HCT116 (cell line): ENCODE measurements at regions not wholly inside any gene's neighbourhood (a gene's known extent, or its start where the extent isn't known, plus 50 kb on each side); places are given as distances from the start of the nearest gene placed in this dataset.

Experiments used
- ATAC-seq: fragments of 200-7000 bp; cut with Tn5 transposase; 2 replicates; pipeline ENCODE4 v1.9.1; 2020; ENCODE audit warnings: mild to moderate bottlenecking, moderate library complexity
- BruUV-seq: library from RNA; stranded (reverse); fragments of 400-500 nt; replicated peaks from 2 replicates; lab custom pipeline; 2021; lab: Mats Ljungman, UMichigan
- CTCF ChIA-PET: fragments of 300-600 bp; sonication (Branson Sonifier 250); formaldehyde crosslinking; loops from one replicate; lab custom pipeline; 2021; ENCODE audit warnings: antibody characterized with exemption; lab: Charles Lee
- POLR2A ChIA-PET: fragments of 300-600, 350-600 bp; sonication (Branson Sonifier 250); formaldehyde crosslinking; loops from one replicate; lab custom pipeline; 2021; ENCODE audit warnings: antibody characterized with exemption; lab: Charles Lee
- RAD21 ChIA-PET, 2 experiments: fragments of 300-600 bp; sonication (Branson Sonifier 250); formaldehyde crosslinking; loops; one replicate each; lab custom pipeline; 2023; ENCODE audit warnings: low total read pairs in 2 of 2; ENCODE audit not compliant: uncharacterized antibody in 2 of 2, unreplicated experiment in 2 of 2, low non-redundant PET in 1 of 2; lab: Charles Lee
- DNase-seq: peaks from one replicate; pipeline ENCODE4 v3.0.0-alpha.2; 2010; ENCODE audit warnings: low read depth, low spot score
- H2AFZ ChIP-seq: fragments of 200-600 bp; shearing (Covaris generic), sonication (generic); 2 replicates; pipeline ENCODE4 v1.6.1; 2017; ENCODE audit warnings: low read depth, mixed run types, mixed read lengths, antibody characterized with exemption, low read length; ENCODE audit not compliant: poor library complexity, severe bottlenecking
- H3K27ac ChIP-seq: 2 replicates; pipeline ENCODE4 v1.5.1; 2012; ENCODE audit warnings: low read depth, low read length
- H3K27me3 ChIP-seq: fragments of 200-600 bp; sonication (generic); 2 replicates; pipeline ENCODE4 v1.6.1; 2016; ENCODE audit warnings: mixed run types, low read length, mixed read lengths; ENCODE audit not compliant: insufficient read depth
- H3K36me3 ChIP-seq, 2 experiments: fragments of 200-500 bp in 1 of 2; fragments of 200-600 bp in 1 of 2; sonication (Bioruptor generic) in 1 of 2; sonication (generic) in 1 of 2; 2 replicates each; pipeline versions ENCODE4 v1.5.1 to v1.6.1; 2014 to 2016; ENCODE audit warnings: low read length in 2 of 2, inconsistent platforms in 1 of 2, mixed read lengths in 1 of 2, mixed run types in 1 of 2; ENCODE audit not compliant: insufficient read depth in 2 of 2, control insufficient read depth in 1 of 2
- H3K4me1 ChIP-seq, 2 experiments: fragments of 200-600 bp in 1 of 2; sonication (generic) in 1 of 2; 2 replicates each; pipeline versions ENCODE4 v1.5.1 to v1.6.1; 2012 to 2017; ENCODE audit warnings: low read length in 2 of 2, inconsistent platforms in 1 of 2, mild to moderate bottlenecking in 1 of 2, mixed read lengths in 1 of 2, mixed run types in 1 of 2, moderate library complexity in 1 of 2; ENCODE audit not compliant: insufficient read depth in 2 of 2, control insufficient read depth in 1 of 2
- H3K4me2 ChIP-seq: fragments of 200-600 bp; sonication (generic); 2 replicates; pipeline ENCODE4 v1.6.1; 2017; ENCODE audit warnings: mixed run types, low read length, mixed read lengths
- H3K4me3 ChIP-seq, 2 experiments: fragments of 200-600 bp in 1 of 2; sonication (generic) in 1 of 2; replicated peaks in 1 of 2; 2 replicates each; pipeline ENCODE4 v1.5.1; 2011 to 2016; ENCODE audit warnings: low read length in 2 of 2, control low read depth in 1 of 2, low read depth in 1 of 2, mild to moderate bottlenecking in 1 of 2, mixed read lengths in 1 of 2, mixed run types in 1 of 2
- H3K79me2 ChIP-seq: fragments of 200-600 bp; sonication (generic); 2 replicates; pipeline ENCODE4 v1.6.1; 2017; ENCODE audit warnings: mild to moderate bottlenecking, mixed run types, low read length, moderate library complexity, mixed read lengths; ENCODE audit not compliant: insufficient read depth
- H3K9ac ChIP-seq: fragments of 200-600 bp; sonication (generic); 2 replicates; pipeline ENCODE4 v1.6.1; 2016; ENCODE audit warnings: low read length, mixed read lengths
- H3K9me2 ChIP-seq: fragments of 200-600 bp; sonication (generic), shearing (Covaris generic); 2 replicates; pipeline ENCODE4 v1.6.1; 2017; ENCODE audit warnings: mixed run types, mild to moderate bottlenecking, moderate library complexity; ENCODE audit not compliant: insufficient read depth
- H3K9me3 ChIP-seq, 2 experiments: fragments of 200-500 bp in 1 of 2; fragments of 200-600 bp in 1 of 2; sonication (Bioruptor generic) in 1 of 2; sonication (generic) in 1 of 2; 2 replicates each; pipeline ENCODE4 v1.6.1; 2014 to 2017; ENCODE audit warnings: low read length in 2 of 2, mixed read lengths in 2 of 2, inconsistent platforms in 1 of 2, low read depth in 1 of 2, mild to moderate bottlenecking in 1 of 2, mixed run types in 1 of 2, moderate library complexity in 1 of 2; ENCODE audit not compliant: control insufficient read depth in 1 of 2, insufficient read depth in 1 of 2
- H4K20me1 ChIP-seq: fragments of 200-600 bp; sonication (generic), shearing (Covaris generic); 2 replicates; pipeline ENCODE4 v1.6.1; 2017; ENCODE audit warnings: mixed run types, mild to moderate bottlenecking, moderate library complexity; ENCODE audit not compliant: insufficient read depth
- CBX3 ChIP-seq: IDR thresholded peaks from 2 replicates; pipeline ENCODE4 v1.6.1; 2012; ENCODE audit warnings: low read depth
- EGR1 ChIP-seq: IDR thresholded peaks from 2 replicates; pipeline ENCODE4 v1.6.1; 2012; ENCODE audit warnings: low read depth
- ELF1 ChIP-seq: IDR thresholded peaks from 2 replicates; pipeline ENCODE4 v1.6.1; 2012; ENCODE audit warnings: low read depth, borderline replicate concordance
- EZH2 ChIP-seq: fragments of 200-600 bp; sonication (generic); IDR thresholded peaks from 2 replicates; pipeline ENCODE4 v1.6.1; 2017; ENCODE audit warnings: antibody characterized with exemption, mixed run types
- EZH2phosphoT487 ChIP-seq: fragments of 200-600 bp; IDR thresholded peaks from 2 replicates; pipeline ENCODE4 v1.6.1; 2018; ENCODE audit warnings: antibody characterized with exemption, borderline replicate concordance
- POLR2A ChIP-seq: IDR thresholded peaks from 2 replicates; pipeline ENCODE4 v1.7.0; 2011; ENCODE audit warnings: borderline replicate concordance; ENCODE audit not compliant: insufficient read depth, insufficient read length; ENCODE audit errors: extremely low read depth
- POLR2AphosphoS5 ChIP-seq: IDR thresholded peaks from 2 replicates; pipeline ENCODE4 v1.6.1; 2011; ENCODE audit warnings: mild to moderate bottlenecking, low read depth, low read length, moderate library complexity
- REST ChIP-seq: IDR thresholded peaks from 2 replicates; pipeline ENCODE4 v1.6.1; 2012; ENCODE audit warnings: low read depth
- SIN3A ChIP-seq: IDR thresholded peaks from 2 replicates; pipeline ENCODE4 v1.6.1; 2012; ENCODE audit warnings: low read depth
- SP1 ChIP-seq: IDR thresholded peaks from 2 replicates; pipeline ENCODE4 v1.6.1; 2012; ENCODE audit warnings: low read depth
- SRF ChIP-seq: IDR thresholded peaks from 2 replicates; pipeline ENCODE4 v1.6.1; 2012; ENCODE audit warnings: low read depth
- TCF7L2 ChIP-seq: IDR thresholded peaks from 2 replicates; pipeline ENCODE4 v1.7.0; 2011; ENCODE audit warnings: borderline replicate concordance, inconsistent platforms; ENCODE audit not compliant: insufficient read depth, insufficient read length; ENCODE audit errors: extremely low read depth
- YY1 ChIP-seq: IDR thresholded peaks from 2 replicates; pipeline ENCODE4 v1.6.1; 2011; ENCODE audit warnings: low read length, low read depth, moderate library complexity, mild to moderate bottlenecking; ENCODE audit not compliant: insufficient replicate concordance; ENCODE audit errors: extremely low read depth
- ZBTB33 ChIP-seq: IDR thresholded peaks from 2 replicates; pipeline ENCODE4 v1.6.1; 2011; ENCODE audit warnings: mild to moderate bottlenecking, low read length, moderate library complexity; ENCODE audit not compliant: insufficient replicate concordance; ENCODE audit errors: extremely low read depth
- ZFX ChIP-seq: fragments of 450-650 bp; IDR thresholded peaks from 2 replicates; pipeline ENCODE4 v1.6.1; 2017
- ZNF274 ChIP-seq: fragments of 200-500 bp; sonication (Bioruptor generic); IDR thresholded peaks from 2 replicates; pipeline ENCODE4 v1.6.1; 2014; ENCODE audit warnings: mild to moderate bottlenecking, low read depth, low read length, inconsistent platforms
- intact Hi-C: fragments of 100-400 bp; cut with micrococcal nuclease; formaldehyde crosslinking; loops from 2 replicates; pipeline ENCODE4 v1.10.0; 2022

GRCh38 chr2:217478831-217479455 lies 523.9 kb downstream of the TNS1 start:
- Histone ChIP-seq H3K9me3 (no peaks in the 10 kb centered on the region), H3K27ac (no peak overlapping the region), H3K4me2 (no peak overlapping the region), H3K79me2 (no peaks in the 10 kb centered on the region), H3K27me3 (peaks cover 41% of the 10 kb centered on the region), H2AFZ (no peak overlapping the region), H3K36me3 (no peaks in the 10 kb centered on the region), H3K4me1 (no peaks in the 10 kb centered on the region), H3K9ac (no peak overlapping the region), H3K9me2 (no peaks in the 10 kb centered on the region), H4K20me1 (no peaks in the 10 kb centered on the region), H3K4me3 (no peak overlapping the region)
- DNase-seq (no peak), ATAC-seq (no peak)
- no peak for TF ChIP-seq EZH2
- TF ChIP-seq REST, result no peak
- TF ChIP-seq ZFX, result no peak
- no peak for TF ChIP-seq CBX3
- TF ChIP-seq ELF1, result no peak
- TF ChIP-seq ZNF274, result no peak
- TF ChIP-seq SRF, result no peak
- TF ChIP-seq EGR1, result no peak
- no peak for TF ChIP-seq ZBTB33
- TF ChIP-seq SP1, result no peak
- no peak for TF ChIP-seq YY1
- no peak for TF ChIP-seq POLR2A
- no peak for TF ChIP-seq SIN3A
- TF ChIP-seq TCF7L2, result no peak
- no peak for TF ChIP-seq EZH2phosphoT487
- TF ChIP-seq POLR2AphosphoS5, result no peak
- ChIA-PET CTCF (no interaction called here), RAD21 (no interaction called here), POLR2A (no interaction called here)
- BruUV-seq, result no TSS peak
- intact Hi-C loops, result no loop called here
